ENCODE measurements at regions not wholly inside any gene's neighbourhood (a gene's known extent, or its start where the extent isn't known, plus 50 kb on each side); places are given as distances from the start of the nearest gene placed in this dataset.
"Not testable (repeated sequence)": the region's sequence is repeated elsewhere in the genome, so short reads cannot be mapped to it uniquely, and the experiment has no call there.

DNA sequence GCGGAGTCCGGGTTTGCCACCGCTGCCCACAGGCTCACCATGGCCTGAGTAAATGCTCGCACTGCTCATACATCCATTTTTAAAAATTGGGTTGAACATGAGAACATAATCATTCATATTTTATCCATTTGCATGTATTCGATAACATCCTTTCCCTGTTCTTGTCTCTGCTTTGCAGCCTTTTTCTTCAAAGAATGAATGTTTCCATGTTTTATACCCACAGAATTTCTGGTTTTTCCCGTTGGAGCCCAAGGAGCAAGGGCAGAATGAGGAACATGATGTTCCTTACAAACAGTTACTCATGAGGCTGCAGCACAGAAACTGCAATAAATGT is 146.5 kb downstream of the CCDC74A start:
- no peak for FAIRE-seq
- peak overlapping the region; percentile 42; the same call in 1 of the 2 replicates for H3K4me3 ChIP-seq
- RAD21 ChIA-PET (ENCODE audit: unreplicated experiment), result interaction anchor here (0.7 to 3.3 kb wide), 9 partner anchors 8 to 1343 kb away, joined by 3 to 39 read pairs (median 7); no protein-coding TSS in a partner anchor
- H3K4me2 ChIP-seq (ENCODE audit: control insufficient read depth, insufficient read depth), result no peak overlapping the region
- no peak for ATAC-seq
- DNase-seq (ENCODE audit: low read depth, low spot score), result no peak
- SMC1A ChIA-PET (ENCODE audit: uncharacterized antibody, unreplicated experiment), result interaction anchor here (0.7 to 3.0 kb wide), 4 partner anchors 8 to 1341 kb away, joined by 3 to 20 read pairs (median 6); no protein-coding TSS in a partner anchor
- no peaks in the 10 kb centered on the region for H3K36me3 ChIP-seq (ENCODE audit: control insufficient read depth in 2 of 2, insufficient read depth in 2 of 2, low read length in 1 of 2)
- no peak overlapping the region for H2AFZ ChIP-seq (ENCODE audit: control insufficient read depth, low read depth, low read length)
- no peaks in the 10 kb centered on the region; the same call in 2 of the 3 replicates for H3K9me3 ChIP-seq (replicated peaks; ENCODE audit: control insufficient read depth, insufficient read depth, low read length)
- CTCF ChIA-PET, result interaction anchor here (0.6 to 4.2 kb wide), 12 partner anchors 8 to 1341 kb away, joined by 3 to 74 read pairs (median 9); partner anchors contain the start of gene MZT2A
- H4K20me1 ChIP-seq (ENCODE audit: control insufficient read depth, insufficient read depth), result no peaks in the 10 kb centered on the region
- no TSS peak for BruUV-seq (replicated peaks)
- TF ChIP-seq RUNX3 (IDR thresholded peaks at IDR 0.05; ENCODE audit: low read length), result peak; percentile 20; the same call in 1 of the 2 replicates
- no peak for TF ChIP-seq RELA (IDR thresholded peaks at IDR 0.05; ENCODE audit: borderline replicate concordance, partially characterized antibody)
- no peak overlapping the region for H3K9ac ChIP-seq (ENCODE audit: control insufficient read depth, insufficient read depth, low read length)
- no peaks in the 10 kb centered on the region for H3K79me2 ChIP-seq (ENCODE audit: control insufficient read depth, insufficient read depth, low read length)
- in situ Hi-C loops (cut with MboI) (loop anchor here (5.0 to 10.0 kb wide), 4 partner anchors 131 to 1519 kb away; no protein-coding TSS in a partner anchor), intact Hi-C loops (cut with micrococcal nuclease; ENCODE audit: unreplicated experiment) (loop anchor here (2.0 to 10.0 kb wide), 3 partner anchors 127 to 519 kb away; partner anchors contain the start of gene MZT2A)
- POLR2A ChIA-PET, result interaction anchor here (0.6 kb wide), 1 partner anchor 127 kb away, joined by 5 read pairs; no protein-coding TSS in a partner anchor
- H3K27ac ChIP-seq (ENCODE audit: control insufficient read depth, insufficient read depth), result no peak overlapping the region
- 0% methylated on average over 6 of the region's 6 CpGs for WGBS (ENCODE audit: insufficient coverage, insufficient replicate concordance, low lambda C conversion rate, missing lambda C conversion rate)
- H3K4me1 ChIP-seq (ENCODE audit: control insufficient read depth, insufficient read depth, low read length), result peaks cover 18% of the 10 kb centered on the region
- H3K27me3 ChIP-seq (replicated peaks in 1 of 2; ENCODE audit: control insufficient read depth in 2 of 2, insufficient read depth in 2 of 2, low read length in 1 of 2), result no peaks in the 10 kb centered on the region

DNA sequence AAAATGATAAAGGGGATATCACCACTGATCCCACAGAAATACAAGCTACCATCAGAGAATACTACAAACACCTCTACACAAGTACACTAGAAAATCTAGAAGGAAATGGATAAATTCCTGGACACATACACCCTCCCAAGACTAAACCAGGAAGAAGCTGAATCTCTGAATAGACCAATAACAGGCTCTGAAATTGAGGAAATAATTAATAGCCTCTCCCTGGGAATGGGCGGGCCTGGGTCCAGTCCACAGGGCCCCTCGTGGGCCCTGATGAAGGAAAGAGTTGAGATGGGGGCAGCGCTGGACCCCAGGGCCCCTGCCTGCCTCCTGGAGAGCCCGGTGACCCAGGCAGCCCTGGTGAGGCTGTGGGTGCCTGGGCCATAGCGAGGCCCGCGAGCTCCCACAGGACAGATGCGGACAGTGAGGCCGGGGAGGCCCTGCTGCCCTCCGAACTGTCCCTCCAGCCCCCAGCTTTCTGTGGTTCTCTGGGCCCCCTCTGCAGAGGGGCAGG is 154.0 kb downstream of the CCDC74A start:
- peak overlapping the region; percentile 62 for H3K27ac ChIP-seq (ENCODE audit: control insufficient read depth, insufficient read depth)
- RAD21 ChIA-PET (ENCODE audit: unreplicated experiment), result interaction anchor here (0.8 to 2.9 kb wide), 6 partner anchors 8 to 1339 kb away, joined by 3 to 16 read pairs (median 8); partner anchors contain the start of gene IMP4
- in situ Hi-C loops (cut with MboI) (loop anchor here (25.0 kb wide), 1 partner anchor 456 kb away; no protein-coding TSS in a partner anchor), intact Hi-C loops (cut with micrococcal nuclease; ENCODE audit: unreplicated experiment) (loop anchor here (2.0 to 5.0 kb wide), 2 partner anchors 51 to 1345 kb away; no protein-coding TSS in a partner anchor)
- peak overlapping the region; percentile 88 for H3K4me3 ChIP-seq
- H4K20me1 ChIP-seq (ENCODE audit: control insufficient read depth, insufficient read depth); H3K27me3 ChIP-seq (replicated peaks in 1 of 2; ENCODE audit: control insufficient read depth in 2 of 2, insufficient read depth in 2 of 2, low read length in 1 of 2); FAIRE-seq; H3K9me3 ChIP-seq (replicated peaks; ENCODE audit: control insufficient read depth, insufficient read depth, low read length); H3K36me3 ChIP-seq (ENCODE audit: control insufficient read depth in 2 of 2, insufficient read depth in 2 of 2, low read length in 1 of 2); BruUV-seq (replicated peaks); DNase-seq (ENCODE audit: low read depth, low spot score); H3K4me1 ChIP-seq (ENCODE audit: control insufficient read depth, insufficient read depth, low read length): not testable (repeated sequence)
- POLR2A ChIA-PET, result interaction anchor here (0.6 to 1.1 kb wide), 3 partner anchors 9 to 192 kb away, joined by 3 to 4 read pairs (median 3); no protein-coding TSS in a partner anchor
- H3K4me2 ChIP-seq (ENCODE audit: control insufficient read depth, insufficient read depth), result peak overlapping the region; percentile 58
- SMC1A ChIA-PET (ENCODE audit: uncharacterized antibody, unreplicated experiment), result interaction anchor here (0.9 to 2.8 kb wide), 5 partner anchors 9 to 1339 kb away, joined by 4 to 9 read pairs (median 4); partner anchors contain the start of gene IMP4
- peaks cover 20% of the 10 kb centered on the region for H3K79me2 ChIP-seq (ENCODE audit: control insufficient read depth, insufficient read depth, low read length)
- H2AFZ ChIP-seq (ENCODE audit: control insufficient read depth, low read depth, low read length), result peak overlapping the region; percentile 97
- peak overlapping the region; percentile 72; the same call in 1 of the 2 replicates for H3K9ac ChIP-seq (ENCODE audit: control insufficient read depth, insufficient read depth, low read length)
- WGBS (ENCODE audit: insufficient coverage, insufficient replicate concordance, low lambda C conversion rate, missing lambda C conversion rate), result 28% methylated on average over 10 of the region's 10 CpGs
- CTCF ChIA-PET, result interaction anchor here (0.6 to 2.3 kb wide), 8 partner anchors 9 to 189 kb away, joined by 3 to 36 read pairs (median 5); partner anchors contain the start of gene MZT2A
- ATAC-seq, result peak; percentile 48
